KBM-7 (cell line): ENCODE measurements at regions not wholly inside any gene's neighbourhood (a gene's known extent, or its start where the extent isn't known, plus 50 kb on each side); places are given as distances from the start of the nearest gene placed in this dataset.
"Not testable (repeated sequence)": the region's sequence is repeated elsewhere in the genome, so short reads cannot be mapped to it uniquely, and the experiment has no call there.

ENCODE experiments used
- DNase-seq: peaks from one replicate; pipeline ENCODE4 v3.0.0-alpha.2; 2015
- in situ Hi-C: fragments of 300-500 bp; cut with MboI; formaldehyde crosslinking; loops from 2 replicates; pipeline ENCODE4 v1.14.3; 2020; ENCODE audit warnings: low sequenced_read_pairs, low pct_unique_long_range_greater_than_20kb, mixed read lengths

DNA sequence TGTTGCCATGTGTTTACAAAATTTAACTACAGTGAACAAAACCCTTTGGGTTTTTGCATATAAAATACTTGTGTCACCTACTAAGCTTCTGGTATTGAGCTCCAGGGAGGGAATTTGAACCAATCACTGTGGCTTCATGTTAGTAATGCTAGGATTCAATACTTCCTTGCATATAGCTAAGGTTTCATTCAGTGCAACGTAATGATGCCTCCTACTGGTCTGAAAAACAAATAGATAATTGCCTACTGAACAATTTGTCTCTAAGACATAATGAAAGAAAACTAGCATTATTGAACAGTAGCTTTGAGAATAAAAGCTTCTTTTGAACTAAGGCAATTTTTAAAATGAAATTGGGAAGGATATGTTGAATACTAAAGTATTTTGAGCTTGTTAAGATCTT, 244.4 kb downstream of the ZWINT start:
- DNase-seq: peak; percentile 4
- in situ Hi-C loops: no loop called here

DNA sequence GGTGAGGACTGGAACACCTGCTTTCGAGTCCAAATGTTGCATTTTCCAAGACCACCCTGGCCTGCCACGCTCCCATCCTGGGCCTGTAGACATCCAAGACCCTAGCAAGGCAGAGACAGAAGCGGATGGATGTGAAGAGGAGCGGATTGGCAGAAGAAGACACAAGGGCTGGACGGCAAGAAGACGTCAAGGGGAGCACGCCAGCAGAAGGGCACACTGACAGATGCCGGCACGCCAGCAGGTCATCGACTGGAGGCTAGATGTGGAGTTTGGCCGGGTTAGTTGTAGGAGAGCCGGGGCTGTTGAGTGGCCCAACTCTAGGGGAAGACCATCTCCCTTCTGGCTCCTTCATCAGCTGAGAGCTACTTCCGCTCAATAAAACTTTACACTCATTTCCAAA, 251.6 kb downstream of the ZWINT start:
- DNase-seq: no peak
- in situ Hi-C loops: no loop called here

DNA sequence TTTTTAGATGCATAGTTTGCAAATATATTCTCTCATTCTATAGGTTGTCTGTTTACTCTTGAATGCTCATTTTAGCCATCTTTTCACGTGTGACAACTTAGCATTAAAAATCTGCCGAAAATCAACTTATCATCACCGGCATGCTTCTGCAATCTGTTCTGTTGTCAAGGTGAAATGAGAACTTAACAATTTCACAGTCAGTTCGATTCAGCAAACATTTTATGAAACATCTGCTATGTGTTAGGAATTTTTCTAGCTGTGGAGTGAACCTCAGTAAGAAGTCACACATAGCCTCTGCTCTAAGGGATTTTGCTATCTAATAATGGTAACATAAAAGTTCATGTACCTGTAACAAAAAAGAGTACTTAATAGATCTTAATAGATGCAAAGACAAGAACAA, 256.1 kb downstream of the ZWINT start:
- in situ Hi-C loops: no loop called here
- DNase-seq: no peak

DNA sequence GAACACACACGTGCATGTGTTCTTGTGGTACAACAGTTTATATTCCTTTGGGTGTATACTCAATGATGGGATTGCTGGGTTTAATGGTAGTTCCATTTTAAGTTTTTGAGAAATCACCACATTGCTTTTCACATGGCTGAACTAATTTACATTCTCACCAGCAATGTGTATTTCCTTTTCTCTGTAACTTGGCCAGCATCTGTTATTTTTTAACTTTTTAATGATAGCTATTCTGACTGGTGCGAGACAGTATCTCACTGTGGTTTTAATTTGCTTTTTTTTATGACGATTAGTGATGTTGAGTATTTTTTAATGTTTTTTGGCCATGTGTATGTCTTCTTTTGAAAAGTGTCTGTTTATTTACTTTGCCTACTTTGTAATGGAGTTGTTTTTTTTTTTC, 256.6 kb downstream of the ZWINT start:
- DNase-seq: no peak
- in situ Hi-C loops: no loop called here

DNA sequence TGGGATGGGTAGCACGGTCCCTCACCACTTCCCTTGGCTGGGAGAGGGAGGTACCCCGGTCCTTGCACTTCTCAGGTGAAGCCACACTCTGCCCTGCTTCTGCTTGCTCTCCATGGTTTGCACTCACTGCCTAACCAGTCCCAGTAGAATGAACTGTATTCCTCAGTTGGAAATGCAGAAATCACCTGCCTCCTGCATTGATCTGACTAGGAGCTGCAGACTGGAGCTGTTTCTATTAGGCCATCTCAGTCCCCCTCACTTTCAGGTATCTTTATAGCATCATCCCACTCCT, 264.9 kb downstream of the ZWINT start:
- DNase-seq: no peak
- in situ Hi-C loops: no loop called here

- in situ Hi-C loops: no loop called here
- no peak for DNase-seq
Measured at GRCh38 chr10:56095506-56096225, 265.4 kb downstream of the ZWINT start.

DNA sequence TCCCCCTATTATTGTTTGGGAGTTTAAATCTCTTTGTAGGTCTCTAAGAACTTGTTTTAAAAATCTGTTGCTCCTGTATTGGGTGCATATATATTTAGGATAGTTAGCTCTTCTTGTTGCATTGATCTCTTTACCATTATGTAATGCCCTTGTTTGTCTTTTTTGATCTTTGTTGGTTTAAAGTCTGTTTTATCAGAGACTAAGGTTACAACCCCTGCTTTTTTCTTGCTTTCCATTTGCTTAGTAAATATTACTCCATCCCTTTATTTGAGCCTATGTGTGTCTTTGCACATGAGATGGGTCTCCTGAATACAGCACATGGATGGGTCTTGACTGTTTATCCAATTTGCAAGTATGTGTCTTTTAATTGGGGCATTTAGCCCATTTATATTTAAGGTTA, 267.4 kb downstream of the ZWINT start:
- in situ Hi-C loops, DNase-seq: not testable (repeated sequence)

- in situ Hi-C loops: no loop called here
Measured at GRCh38 chr10:56091872-56092271, 269.2 kb downstream of the ZWINT start.

DNA sequence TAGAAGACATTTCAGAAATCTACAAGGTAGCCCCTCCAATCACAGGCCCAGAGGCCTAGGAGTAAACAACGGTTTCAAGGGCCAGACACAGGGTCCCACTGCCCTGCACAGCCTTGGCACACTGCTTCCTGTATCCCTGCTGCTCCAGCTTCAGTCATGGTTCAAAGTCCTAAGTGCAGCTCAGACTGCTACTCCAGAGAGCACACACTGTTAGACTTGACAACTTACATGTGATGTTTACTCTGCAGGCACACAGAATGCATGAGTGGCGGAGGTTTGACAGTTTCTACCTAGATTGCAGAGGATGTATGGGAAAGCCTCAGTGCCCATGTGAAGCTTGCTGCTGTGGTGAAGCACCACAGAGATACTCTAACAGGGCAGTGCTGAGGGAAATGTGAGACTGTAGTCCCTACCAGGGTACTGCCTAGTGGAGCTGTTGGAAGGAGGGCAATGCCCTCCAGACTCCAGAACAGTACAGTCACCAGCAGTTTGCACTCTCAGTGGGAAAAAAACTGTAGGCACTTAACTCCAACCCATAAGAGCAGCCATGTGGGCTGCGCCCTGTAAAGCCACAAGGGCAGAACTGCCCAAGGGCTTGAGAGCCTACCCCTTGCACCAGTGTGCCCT, 270.0 kb downstream of the ZWINT start:
- no peak for DNase-seq
- in situ Hi-C loops: no loop called here

More at GRCh38 chr10:56091872-56092271, 269.2 kb downstream of the ZWINT start:
- DNase-seq: peak; percentile 2

GRCh38 chr10:56085406-56086122, 275.5 kb downstream of the ZWINT start:
- DNase-seq: no peak
- in situ Hi-C loops: no loop called here

DNA sequence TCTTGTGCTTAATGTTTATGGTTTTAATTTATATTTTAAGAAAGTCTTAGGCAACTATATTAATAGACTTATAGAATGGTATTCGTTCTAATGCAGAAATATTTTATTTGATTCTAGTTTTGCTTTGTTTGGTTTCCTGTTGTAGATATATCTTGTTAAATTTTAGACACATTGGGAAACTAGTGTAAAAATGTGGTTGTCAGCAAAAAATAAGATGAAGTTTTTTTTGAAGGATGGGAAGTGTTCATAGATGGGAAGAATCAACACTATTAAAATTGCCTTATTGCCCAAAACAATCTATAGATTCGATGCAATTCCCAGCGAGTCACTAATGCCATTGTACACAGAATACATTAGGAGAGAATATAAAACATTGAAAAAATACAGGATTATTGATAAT, 278.9 kb downstream of the ZWINT start:
- no peak for DNase-seq
- in situ Hi-C loops: no loop called here

- DNase-seq: no peak
- in situ Hi-C loops: no loop called here
Measured at GRCh38 chr10:56068473-56069263, 292.4 kb downstream of the ZWINT start.

DNA sequence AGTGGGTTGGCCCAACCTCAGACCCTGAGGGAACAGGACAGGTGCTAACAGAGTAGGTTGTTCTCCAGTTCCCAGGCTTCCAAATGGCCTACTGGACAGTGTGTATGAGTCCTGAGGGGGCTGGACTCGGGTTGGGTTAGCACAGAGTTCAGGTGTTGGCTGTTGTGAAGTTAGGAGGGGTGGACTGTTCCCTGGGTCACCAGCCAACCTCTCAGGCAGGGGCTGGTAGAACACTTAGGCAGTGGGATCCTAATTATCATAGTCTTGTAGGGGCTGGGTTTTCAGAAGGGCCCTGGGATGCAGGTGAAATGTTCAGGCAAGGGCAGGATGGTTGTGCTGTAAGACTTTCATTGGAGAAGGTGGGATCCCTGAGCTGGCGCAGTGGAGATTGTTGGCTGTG, 293.0 kb downstream of the ZWINT start:
- in situ Hi-C loops: no loop called here
- DNase-seq: no peak

DNA sequence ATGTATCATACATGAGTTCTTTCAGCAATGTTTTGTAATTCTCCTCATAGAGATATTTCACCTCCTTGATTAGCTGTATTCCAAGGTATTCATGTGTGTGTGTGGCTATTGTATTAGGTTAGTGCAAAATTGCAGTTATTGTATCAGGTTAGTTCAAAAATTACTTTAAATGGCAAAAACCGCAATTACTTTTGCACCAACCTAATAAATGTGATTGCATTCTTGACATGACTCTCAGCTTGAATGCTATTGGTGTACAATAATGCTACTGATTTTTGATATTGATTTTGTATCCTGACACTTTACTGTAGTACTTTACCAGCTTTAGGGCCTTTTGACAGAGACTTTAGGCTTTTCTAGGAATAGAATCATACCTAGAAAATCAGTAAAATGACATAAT, 297.4 kb downstream of the ZWINT start:
- no peak for DNase-seq
- in situ Hi-C loops: no loop called here

GRCh38 chr10:56057860-56058259, 303.2 kb downstream of the ZWINT start:
- in situ Hi-C loops: no loop called here
- no peak for DNase-seq

- in situ Hi-C loops: no loop called here
- no peak for DNase-seq
Measured at GRCh38 chr10:56035489-56035888, 325.6 kb downstream of the ZWINT start.

- no peak for DNase-seq
- in situ Hi-C loops: no loop called here
Measured at GRCh38 chr10:56028298-56029132, 332.5 kb downstream of the ZWINT start.

DNA sequence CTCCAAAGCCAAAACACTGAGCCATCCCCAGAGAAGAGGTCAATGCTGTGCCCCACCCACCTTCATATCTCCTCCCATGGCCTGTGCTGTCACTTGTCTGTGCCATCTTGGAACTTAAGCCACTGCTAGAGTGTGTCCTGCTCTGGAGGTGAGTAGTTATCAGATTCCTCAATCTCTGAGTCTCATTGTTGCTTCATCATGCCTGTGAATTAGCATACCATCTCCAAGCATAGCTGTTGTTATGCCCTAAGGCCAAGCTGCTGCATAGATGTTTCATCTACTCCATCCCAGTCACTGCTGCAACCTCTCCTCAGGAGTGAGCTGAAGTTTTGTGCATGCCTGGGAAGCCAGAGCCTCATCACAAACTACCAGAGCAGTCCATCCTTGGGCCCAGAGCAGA, 349.0 kb downstream of the ZWINT start:
- in situ Hi-C loops: no loop called here
- no peak for DNase-seq

- no peak for DNase-seq
- in situ Hi-C loops: no loop called here
Measured at GRCh38 chr10:56003555-56003954, 357.5 kb downstream of the ZWINT start.
